ENCODE measurements at regions not wholly inside any gene's neighbourhood (a gene's known extent, or its start where the extent isn't known, plus 50 kb on each side); places are given as distances from the start of the nearest gene placed in this dataset.

DNA sequence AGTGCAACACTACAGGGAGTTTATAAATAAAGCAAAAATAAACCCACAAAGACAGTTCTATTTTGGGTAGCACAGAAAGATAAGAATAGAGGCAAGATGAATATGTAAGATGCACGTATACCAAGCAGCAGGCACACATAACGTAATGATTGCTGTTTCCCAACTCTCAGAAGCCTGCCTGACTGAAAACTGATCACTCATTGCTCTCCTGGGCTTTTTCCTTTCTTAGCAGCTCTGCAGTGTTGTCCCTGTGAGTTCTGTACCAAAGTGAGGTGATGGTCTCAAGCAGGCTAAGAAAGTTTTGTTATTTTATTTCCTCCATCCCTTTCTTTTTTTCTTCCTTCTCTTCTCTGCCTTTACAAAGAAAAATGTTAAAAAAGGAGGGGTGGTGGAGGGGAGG, 522.0 kb upstream of the MAN1A1 start:
- TF ChIP-seq, protein P1, sequence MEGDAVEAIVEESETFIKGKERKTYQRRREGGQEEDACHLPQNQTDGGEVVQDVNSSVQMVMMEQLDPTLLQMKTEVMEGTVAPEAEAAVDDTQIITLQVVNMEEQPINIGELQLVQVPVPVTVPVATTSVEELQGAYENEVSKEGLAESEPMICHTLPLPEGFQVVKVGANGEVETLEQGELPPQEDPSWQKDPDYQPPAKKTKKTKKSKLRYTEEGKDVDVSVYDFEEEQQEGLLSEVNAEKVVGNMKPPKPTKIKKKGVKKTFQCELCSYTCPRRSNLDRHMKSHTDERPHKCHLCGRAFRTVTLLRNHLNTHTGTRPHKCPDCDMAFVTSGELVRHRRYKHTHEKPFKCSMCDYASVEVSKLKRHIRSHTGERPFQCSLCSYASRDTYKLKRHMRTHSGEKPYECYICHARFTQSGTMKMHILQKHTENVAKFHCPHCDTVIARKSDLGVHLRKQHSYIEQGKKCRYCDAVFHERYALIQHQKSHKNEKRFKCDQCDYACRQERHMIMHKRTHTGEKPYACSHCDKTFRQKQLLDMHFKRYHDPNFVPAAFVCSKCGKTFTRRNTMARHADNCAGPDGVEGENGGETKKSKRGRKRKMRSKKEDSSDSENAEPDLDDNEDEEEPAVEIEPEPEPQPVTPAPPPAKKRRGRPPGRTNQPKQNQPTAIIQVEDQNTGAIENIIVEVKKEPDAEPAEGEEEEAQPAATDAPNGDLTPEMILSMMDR (IDR thresholded peaks at IDR 0.05), result no peak
- no peak for TF ChIP-seq POLR2A (IDR thresholded peaks at IDR 0.05)

Data from uterus (tissue), 2 donors.